Epithelial cell of proximal tubule (primary cell): ENCODE measurements at regions not wholly inside any gene's neighbourhood (a gene's known extent, or its start where the extent isn't known, plus 50 kb on each side); places are given as distances from the start of the nearest gene placed in this dataset.
"Not testable (repeated sequence)": the region's sequence is repeated elsewhere in the genome, so short reads cannot be mapped to it uniquely, and the experiment has no call there.

Experiments used
- DNase-seq: peaks from one replicate; pipeline ENCODE4 v3.0.0-alpha.2; 2011; ENCODE audit warnings: low read depth
- H3K4me3 ChIP-seq: 2 replicates; pipeline ENCODE4 v1.5.1; 2011; ENCODE audit warnings: low read depth, mild to moderate bottlenecking, low read length
- CTCF ChIP-seq: conservative IDR thresholded peaks from 2 replicates; pipeline ENCODE4 v1.5.1; 2012; ENCODE audit warnings: low read depth, mild to moderate bottlenecking, low read length

- no peak overlapping the region for H3K4me3 ChIP-seq
- DNase-seq: no peak
- TF ChIP-seq CTCF: no peak
These were observed 170.3 kb downstream of the CD47 start for GRCh38 chr3:107920538-107920937.

- no peak for TF ChIP-seq CTCF
- no peak for DNase-seq
- no peak overlapping the region for H3K4me3 ChIP-seq
These were observed 171.6 kb downstream of the CD47 start for GRCh38 chr3:107919239-107919638.

- no peak for DNase-seq
- no peak for TF ChIP-seq CTCF
- H3K4me3 ChIP-seq: no peak overlapping the region
These were observed 174.7 kb downstream of the CD47 start for GRCh38 chr3:107916171-107916570.

- H3K4me3 ChIP-seq: no peak overlapping the region
- TF ChIP-seq CTCF: no peak
- no peak for DNase-seq
These were observed 175.1 kb downstream of the CD47 start for GRCh38 chr3:107915706-107916105.

GRCh38 chr3:107913701-107914100 lies 177.1 kb downstream of the CD47 start:
- no peak overlapping the region for H3K4me3 ChIP-seq
- DNase-seq: no peak
- TF ChIP-seq CTCF: no peak

- H3K4me3 ChIP-seq: no peak overlapping the region
- no peak for DNase-seq
- no peak for TF ChIP-seq CTCF
These were observed 179.4 kb downstream of the CD47 start for GRCh38 chr3:107911337-107912000.

- no peak for DNase-seq
- no peak overlapping the region for H3K4me3 ChIP-seq
- TF ChIP-seq CTCF: no peak
These were observed 180.0 kb downstream of the CD47 start for GRCh38 chr3:107910713-107911259.

- H3K4me3 ChIP-seq: not testable (repeated sequence)
These were observed 181.2 kb downstream of the CD47 start for GRCh38 chr3:107909583-107909982.

More at GRCh38 chr3:107909583-107909982, 181.2 kb downstream of the CD47 start:
- not testable (repeated sequence) for DNase-seq
